Neural progenitor cell (in vitro differentiated cells): ENCODE measurements at regions not wholly inside any gene's neighbourhood (a gene's known extent, or its start where the extent isn't known, plus 50 kb on each side); places are given as distances from the start of the nearest gene placed in this dataset.

Experiments used
- EZH2 ChIP-seq: fragments of 200-600 bp; sonication (generic); IDR thresholded peaks from 2 replicates; pipeline ENCODE4 v1.6.1; 2017; ENCODE audit warnings: antibody characterized with exemption, mild to moderate bottlenecking, moderate library complexity
- EZH2phosphoT487 ChIP-seq: fragments of 200-600 bp; sonication (generic); IDR thresholded peaks from 2 replicates; pipeline ENCODE4 v1.6.1; 2017; ENCODE audit warnings: antibody characterized with exemption
- TF ChIP-seq, protein P1 (sequence below): fragments of 200-600 bp; sonication (generic); IDR thresholded peaks from 2 replicates; pipeline ENCODE4 v1.5.1; 2017; ENCODE audit warnings: antibody characterized with exemption, mild to moderate bottlenecking

DNA sequence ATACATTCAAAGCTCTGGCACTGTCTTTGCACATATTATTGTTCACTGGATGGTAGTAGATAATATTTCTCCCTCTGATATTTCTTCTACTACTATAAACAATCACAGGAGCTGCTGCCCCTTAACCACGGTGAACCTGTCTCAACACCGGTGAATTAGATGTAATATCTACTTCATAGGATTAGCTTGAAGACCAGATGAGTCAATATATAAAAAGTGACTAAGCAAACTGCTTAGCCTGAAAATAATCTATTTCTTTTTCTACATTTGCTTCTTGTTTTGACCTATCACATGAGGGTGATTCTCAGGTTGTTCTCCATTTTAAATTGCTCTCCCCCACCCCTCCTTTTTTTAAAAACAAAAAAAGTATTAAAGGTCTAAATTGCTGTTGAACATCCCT lies 645.5 kb downstream of the ANKRD50 start:
- TF ChIP-seq, protein P1, sequence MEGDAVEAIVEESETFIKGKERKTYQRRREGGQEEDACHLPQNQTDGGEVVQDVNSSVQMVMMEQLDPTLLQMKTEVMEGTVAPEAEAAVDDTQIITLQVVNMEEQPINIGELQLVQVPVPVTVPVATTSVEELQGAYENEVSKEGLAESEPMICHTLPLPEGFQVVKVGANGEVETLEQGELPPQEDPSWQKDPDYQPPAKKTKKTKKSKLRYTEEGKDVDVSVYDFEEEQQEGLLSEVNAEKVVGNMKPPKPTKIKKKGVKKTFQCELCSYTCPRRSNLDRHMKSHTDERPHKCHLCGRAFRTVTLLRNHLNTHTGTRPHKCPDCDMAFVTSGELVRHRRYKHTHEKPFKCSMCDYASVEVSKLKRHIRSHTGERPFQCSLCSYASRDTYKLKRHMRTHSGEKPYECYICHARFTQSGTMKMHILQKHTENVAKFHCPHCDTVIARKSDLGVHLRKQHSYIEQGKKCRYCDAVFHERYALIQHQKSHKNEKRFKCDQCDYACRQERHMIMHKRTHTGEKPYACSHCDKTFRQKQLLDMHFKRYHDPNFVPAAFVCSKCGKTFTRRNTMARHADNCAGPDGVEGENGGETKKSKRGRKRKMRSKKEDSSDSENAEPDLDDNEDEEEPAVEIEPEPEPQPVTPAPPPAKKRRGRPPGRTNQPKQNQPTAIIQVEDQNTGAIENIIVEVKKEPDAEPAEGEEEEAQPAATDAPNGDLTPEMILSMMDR: no peak
- TF ChIP-seq EZH2phosphoT487 (no peak), EZH2 (no peak)
